GM23338 (cell line): ENCODE measurements at regions not wholly inside any gene's neighbourhood (a gene's known extent, or its start where the extent isn't known, plus 50 kb on each side); places are given as distances from the start of the nearest gene placed in this dataset.

Source experiments
- ATAC-seq: fragments of 200-7000 bp; cut with Tn5 transposase; 3 replicates; pipeline ENCODE4 v1.9.1; 2020
- DNase-seq: peaks from one replicate; pipeline ENCODE4 v3.0.0-alpha.2; 2015; ENCODE audit warnings: low spot score
- H2AFZ ChIP-seq: fragments of 200-600 bp; sonication (generic); 2 replicates; pipeline ENCODE4 v1.8.0; 2016; ENCODE audit warnings: antibody characterized with exemption, mild to moderate bottlenecking, moderate library complexity
- H3F3A ChIP-seq: fragments of 200-600 bp; sonication (generic); replicated peaks from 2 replicates; pipeline ENCODE4 v1.8.0; 2017; ENCODE audit warnings: antibody characterized with exemption, mixed run types, low read depth
- H3K27ac ChIP-seq: fragments of 200-600 bp; sonication (generic); 2 replicates; pipeline ENCODE4 v1.6.1; 2016; ENCODE audit warnings: low read depth
- H3K27me3 ChIP-seq: fragments of 200-600 bp; sonication (generic); 2 replicates; pipeline ENCODE4 v1.8.0; 2016; ENCODE audit warnings: mild to moderate bottlenecking, mixed run types, moderate library complexity; ENCODE audit not compliant: insufficient read depth
- H3K36me3 ChIP-seq: fragments of 200-600 bp; sonication (generic); 2 replicates; pipeline ENCODE4 v1.8.0; 2016; ENCODE audit warnings: mild to moderate bottlenecking; ENCODE audit not compliant: insufficient read depth
- H3K4me1 ChIP-seq: fragments of 200-600 bp; sonication (generic); 2 replicates; pipeline ENCODE4 v1.8.0; 2016; ENCODE audit warnings: mild to moderate bottlenecking, moderate library complexity; ENCODE audit not compliant: insufficient read depth
- H3K4me2 ChIP-seq: fragments of 200-600 bp; sonication (generic); 2 replicates; pipeline ENCODE4 v1.7.1; 2017; ENCODE audit warnings: mixed run types
- H3K4me3 ChIP-seq: fragments of 200-600 bp; sonication (generic); 2 replicates; pipeline ENCODE4 v1.6.1; 2016; ENCODE audit warnings: mixed run types
- H3K79me2 ChIP-seq: fragments of 200-600 bp; sonication (generic); replicated peaks from 2 replicates; pipeline ENCODE4 v1.8.0; 2017; ENCODE audit warnings: mild to moderate bottlenecking; ENCODE audit not compliant: insufficient read depth
- H3K9me2 ChIP-seq: fragments of 200-600 bp; sonication (generic); 2 replicates; pipeline ENCODE4 v1.8.0; 2017; ENCODE audit not compliant: insufficient read depth
- H4K20me1 ChIP-seq: fragments of 200-600 bp; sonication (generic); replicated peaks from 2 replicates; pipeline ENCODE4 v1.8.0; 2017; ENCODE audit warnings: mild to moderate bottlenecking; ENCODE audit not compliant: insufficient read depth
- H3K27ac Mint-ChIP-seq: 2 replicates; pipeline ENCODE4 v1.8.0; 2020; ENCODE audit warnings: inconsistent platforms, mild to moderate bottlenecking, moderate library complexity, mixed read lengths
- H3K27me3 Mint-ChIP-seq: 3 replicates; pipeline ENCODE4 v1.8.0; 2022; ENCODE audit warnings: low read depth, mild to moderate bottlenecking, moderate library complexity, mixed read lengths, inconsistent platforms; ENCODE audit not compliant: insufficient read depth, poor library complexity
- H3K36me3 Mint-ChIP-seq: 3 replicates; pipeline ENCODE4 v1.8.0; 2021; ENCODE audit warnings: low read depth, mild to moderate bottlenecking, inconsistent platforms, moderate library complexity, mixed read lengths
- H3K4me1 Mint-ChIP-seq: 3 replicates; pipeline ENCODE4 v1.8.0; 2020; ENCODE audit warnings: mild to moderate bottlenecking, inconsistent platforms, mixed read lengths
- H3K4me3 Mint-ChIP-seq: 3 replicates; pipeline ENCODE4 v1.8.0; 2021; ENCODE audit warnings: moderate library complexity, mild to moderate bottlenecking, inconsistent platforms, mixed read lengths
- H3K9me3 Mint-ChIP-seq: 3 replicates; pipeline ENCODE4 v1.8.0; 2020; ENCODE audit warnings: moderate library complexity, mild to moderate bottlenecking, inconsistent platforms, mixed read lengths
- CREB1 ChIP-seq: fragments of 250-450 bp; sonication (Bioruptor Pico); IDR thresholded peaks from 2 replicates; pipeline ENCODE4 v1.5.0; 2020; ENCODE audit warnings: low read depth, mild to moderate bottlenecking, moderate library complexity
- ETS1 ChIP-seq: IDR thresholded peaks from 2 replicates; pipeline ENCODE4 v1.6.1; 2016; ENCODE audit warnings: antibody characterized with exemption
- EZH2phosphoT487 ChIP-seq: fragments of 200-600 bp; sonication (generic); IDR thresholded peaks from one replicate; pipeline ENCODE4 v1.8.1; 2018; ENCODE audit warnings: antibody characterized with exemption; ENCODE audit not compliant: unreplicated experiment
- JUNB ChIP-seq: IDR thresholded peaks from one replicate; pipeline ENCODE4 v1.6.1; 2016; ENCODE audit warnings: antibody characterized with exemption; ENCODE audit not compliant: unreplicated experiment
- NANOG ChIP-seq: IDR thresholded peaks from 2 replicates; pipeline ENCODE4 v1.6.1; 2016; ENCODE audit warnings: antibody characterized with exemption, borderline replicate concordance
- POLR2AphosphoS5 ChIP-seq: IDR thresholded peaks from 2 replicates; pipeline ENCODE4 v1.6.1; 2016; ENCODE audit warnings: antibody characterized with exemption, low read depth
- STAT1 ChIP-seq: IDR thresholded peaks from one replicate; pipeline ENCODE4 v1.6.1; 2016; ENCODE audit warnings: antibody characterized with exemption; ENCODE audit not compliant: unreplicated experiment
- ZNF114 ChIP-seq: fragments of 250-450 bp; sonication (Bioruptor Pico); IDR thresholded peaks from 2 replicates; pipeline ENCODE4 v1.5.0; 2020; ENCODE audit warnings: mild to moderate bottlenecking, moderate library complexity
- ZNF331 ChIP-seq: fragments of 250-450 bp; sonication (Bioruptor Pico); IDR thresholded peaks from 2 replicates; pipeline ENCODE4 v1.5.0; 2020; ENCODE audit warnings: low read depth, mild to moderate bottlenecking, moderate library complexity
- TF ChIP-seq, protein P1 (sequence below), 2 experiments: fragments of 200-600 bp in 1 of 2; sonication (generic) in 1 of 2; conservative IDR thresholded peaks; 2 replicates each; pipeline versions ENCODE4 v1.5.1 to v1.6.1; 2016 to 2017; ENCODE audit warnings: antibody characterized with exemption in 2 of 2, low read depth in 2 of 2, mild to moderate bottlenecking in 2 of 2, moderate library complexity in 1 of 2
- TF ChIP-seq, protein P2 (sequence below): fragments of 250-450 bp; sonication (Bioruptor Pico); IDR thresholded peaks from 2 replicates; pipeline ENCODE4 v1.5.0; 2020; ENCODE audit warnings: mild to moderate bottlenecking, moderate library complexity

- peaks cover 7% of the 10 kb centered on the region; the same call in 1 of the 2 replicates for H3K4me1 ChIP-seq
- H3F3A ChIP-seq: no peaks in the 10 kb centered on the region
- Mint-ChIP-seq H3K9me3 (no peaks in the 10 kb centered on the region; the same call in 2 of the 3 replicates), H3K4me1 (no peaks in the 10 kb centered on the region; the same call in 2 of the 3 replicates), H3K27me3 (no peaks in the 10 kb centered on the region), H3K27ac (no peak overlapping the region), H3K36me3 (no peaks in the 10 kb centered on the region), H3K4me3 (no peak overlapping the region)
- no peak overlapping the region for H3K4me2 ChIP-seq
- H2AFZ ChIP-seq: no peak overlapping the region
- no peak for TF ChIP-seq ZNF114
- TF ChIP-seq ETS1: no peak
- TF ChIP-seq EZH2phosphoT487: no peak
- TF ChIP-seq, protein P1, sequence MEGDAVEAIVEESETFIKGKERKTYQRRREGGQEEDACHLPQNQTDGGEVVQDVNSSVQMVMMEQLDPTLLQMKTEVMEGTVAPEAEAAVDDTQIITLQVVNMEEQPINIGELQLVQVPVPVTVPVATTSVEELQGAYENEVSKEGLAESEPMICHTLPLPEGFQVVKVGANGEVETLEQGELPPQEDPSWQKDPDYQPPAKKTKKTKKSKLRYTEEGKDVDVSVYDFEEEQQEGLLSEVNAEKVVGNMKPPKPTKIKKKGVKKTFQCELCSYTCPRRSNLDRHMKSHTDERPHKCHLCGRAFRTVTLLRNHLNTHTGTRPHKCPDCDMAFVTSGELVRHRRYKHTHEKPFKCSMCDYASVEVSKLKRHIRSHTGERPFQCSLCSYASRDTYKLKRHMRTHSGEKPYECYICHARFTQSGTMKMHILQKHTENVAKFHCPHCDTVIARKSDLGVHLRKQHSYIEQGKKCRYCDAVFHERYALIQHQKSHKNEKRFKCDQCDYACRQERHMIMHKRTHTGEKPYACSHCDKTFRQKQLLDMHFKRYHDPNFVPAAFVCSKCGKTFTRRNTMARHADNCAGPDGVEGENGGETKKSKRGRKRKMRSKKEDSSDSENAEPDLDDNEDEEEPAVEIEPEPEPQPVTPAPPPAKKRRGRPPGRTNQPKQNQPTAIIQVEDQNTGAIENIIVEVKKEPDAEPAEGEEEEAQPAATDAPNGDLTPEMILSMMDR (conservative IDR thresholded peaks at IDR 0.05; ENCODE audit: low read depth in 2 of 2): no peak
- no peaks in the 10 kb centered on the region for H4K20me1 ChIP-seq
- no peak overlapping the region for H3K27ac ChIP-seq
- H3K79me2 ChIP-seq: no peaks in the 10 kb centered on the region
- no peaks in the 10 kb centered on the region; the same call in 1 of the 2 replicates for H3K9me2 ChIP-seq
- DNase-seq: no peak
- no peak overlapping the region for H3K4me3 ChIP-seq
- no peaks in the 10 kb centered on the region for H3K27me3 ChIP-seq
- no peaks in the 10 kb centered on the region for H3K36me3 ChIP-seq
- ATAC-seq: no peak
Measured at GRCh38 chr3:115499666-115500065, 123.6 kb upstream of the GAP43 start.

GRCh38 chr3:115500795-115501194 is 122.5 kb upstream of the GAP43 start:
- H3K4me3 Mint-ChIP-seq: no peak overlapping the region
- H4K20me1 ChIP-seq: no peaks in the 10 kb centered on the region
- H3K36me3 Mint-ChIP-seq: peaks cover 8% of the 10 kb centered on the region; the same call in 2 of the 3 replicates
- H3K27me3 Mint-ChIP-seq: no peaks in the 10 kb centered on the region
- H3K27me3 ChIP-seq: no peaks in the 10 kb centered on the region
- no peak overlapping the region for H3K27ac Mint-ChIP-seq
- H3F3A ChIP-seq: no peaks in the 10 kb centered on the region
- peaks cover 7% of the 10 kb centered on the region; the same call in 1 of the 2 replicates for H3K4me1 ChIP-seq
- H3K9me3 Mint-ChIP-seq: peaks cover 9% of the 10 kb centered on the region; the same call in 2 of the 3 replicates
- no peak overlapping the region for H3K4me3 ChIP-seq
- no peaks in the 10 kb centered on the region; the same call in 2 of the 3 replicates for H3K4me1 Mint-ChIP-seq
- ATAC-seq (no peak), DNase-seq (no peak)
- no peak overlapping the region for H3K27ac ChIP-seq
- no peak overlapping the region for H2AFZ ChIP-seq
- no peaks in the 10 kb centered on the region for H3K79me2 ChIP-seq
- no peaks in the 10 kb centered on the region for H3K36me3 ChIP-seq
- H3K4me2 ChIP-seq: no peak overlapping the region
- no peaks in the 10 kb centered on the region; the same call in 1 of the 2 replicates for H3K9me2 ChIP-seq
- no peak for TF ChIP-seq ETS1
- no peak for TF ChIP-seq JUNB
- TF ChIP-seq CREB1 (CRISPR knock-in tag): no peak
- TF ChIP-seq, protein P2, sequence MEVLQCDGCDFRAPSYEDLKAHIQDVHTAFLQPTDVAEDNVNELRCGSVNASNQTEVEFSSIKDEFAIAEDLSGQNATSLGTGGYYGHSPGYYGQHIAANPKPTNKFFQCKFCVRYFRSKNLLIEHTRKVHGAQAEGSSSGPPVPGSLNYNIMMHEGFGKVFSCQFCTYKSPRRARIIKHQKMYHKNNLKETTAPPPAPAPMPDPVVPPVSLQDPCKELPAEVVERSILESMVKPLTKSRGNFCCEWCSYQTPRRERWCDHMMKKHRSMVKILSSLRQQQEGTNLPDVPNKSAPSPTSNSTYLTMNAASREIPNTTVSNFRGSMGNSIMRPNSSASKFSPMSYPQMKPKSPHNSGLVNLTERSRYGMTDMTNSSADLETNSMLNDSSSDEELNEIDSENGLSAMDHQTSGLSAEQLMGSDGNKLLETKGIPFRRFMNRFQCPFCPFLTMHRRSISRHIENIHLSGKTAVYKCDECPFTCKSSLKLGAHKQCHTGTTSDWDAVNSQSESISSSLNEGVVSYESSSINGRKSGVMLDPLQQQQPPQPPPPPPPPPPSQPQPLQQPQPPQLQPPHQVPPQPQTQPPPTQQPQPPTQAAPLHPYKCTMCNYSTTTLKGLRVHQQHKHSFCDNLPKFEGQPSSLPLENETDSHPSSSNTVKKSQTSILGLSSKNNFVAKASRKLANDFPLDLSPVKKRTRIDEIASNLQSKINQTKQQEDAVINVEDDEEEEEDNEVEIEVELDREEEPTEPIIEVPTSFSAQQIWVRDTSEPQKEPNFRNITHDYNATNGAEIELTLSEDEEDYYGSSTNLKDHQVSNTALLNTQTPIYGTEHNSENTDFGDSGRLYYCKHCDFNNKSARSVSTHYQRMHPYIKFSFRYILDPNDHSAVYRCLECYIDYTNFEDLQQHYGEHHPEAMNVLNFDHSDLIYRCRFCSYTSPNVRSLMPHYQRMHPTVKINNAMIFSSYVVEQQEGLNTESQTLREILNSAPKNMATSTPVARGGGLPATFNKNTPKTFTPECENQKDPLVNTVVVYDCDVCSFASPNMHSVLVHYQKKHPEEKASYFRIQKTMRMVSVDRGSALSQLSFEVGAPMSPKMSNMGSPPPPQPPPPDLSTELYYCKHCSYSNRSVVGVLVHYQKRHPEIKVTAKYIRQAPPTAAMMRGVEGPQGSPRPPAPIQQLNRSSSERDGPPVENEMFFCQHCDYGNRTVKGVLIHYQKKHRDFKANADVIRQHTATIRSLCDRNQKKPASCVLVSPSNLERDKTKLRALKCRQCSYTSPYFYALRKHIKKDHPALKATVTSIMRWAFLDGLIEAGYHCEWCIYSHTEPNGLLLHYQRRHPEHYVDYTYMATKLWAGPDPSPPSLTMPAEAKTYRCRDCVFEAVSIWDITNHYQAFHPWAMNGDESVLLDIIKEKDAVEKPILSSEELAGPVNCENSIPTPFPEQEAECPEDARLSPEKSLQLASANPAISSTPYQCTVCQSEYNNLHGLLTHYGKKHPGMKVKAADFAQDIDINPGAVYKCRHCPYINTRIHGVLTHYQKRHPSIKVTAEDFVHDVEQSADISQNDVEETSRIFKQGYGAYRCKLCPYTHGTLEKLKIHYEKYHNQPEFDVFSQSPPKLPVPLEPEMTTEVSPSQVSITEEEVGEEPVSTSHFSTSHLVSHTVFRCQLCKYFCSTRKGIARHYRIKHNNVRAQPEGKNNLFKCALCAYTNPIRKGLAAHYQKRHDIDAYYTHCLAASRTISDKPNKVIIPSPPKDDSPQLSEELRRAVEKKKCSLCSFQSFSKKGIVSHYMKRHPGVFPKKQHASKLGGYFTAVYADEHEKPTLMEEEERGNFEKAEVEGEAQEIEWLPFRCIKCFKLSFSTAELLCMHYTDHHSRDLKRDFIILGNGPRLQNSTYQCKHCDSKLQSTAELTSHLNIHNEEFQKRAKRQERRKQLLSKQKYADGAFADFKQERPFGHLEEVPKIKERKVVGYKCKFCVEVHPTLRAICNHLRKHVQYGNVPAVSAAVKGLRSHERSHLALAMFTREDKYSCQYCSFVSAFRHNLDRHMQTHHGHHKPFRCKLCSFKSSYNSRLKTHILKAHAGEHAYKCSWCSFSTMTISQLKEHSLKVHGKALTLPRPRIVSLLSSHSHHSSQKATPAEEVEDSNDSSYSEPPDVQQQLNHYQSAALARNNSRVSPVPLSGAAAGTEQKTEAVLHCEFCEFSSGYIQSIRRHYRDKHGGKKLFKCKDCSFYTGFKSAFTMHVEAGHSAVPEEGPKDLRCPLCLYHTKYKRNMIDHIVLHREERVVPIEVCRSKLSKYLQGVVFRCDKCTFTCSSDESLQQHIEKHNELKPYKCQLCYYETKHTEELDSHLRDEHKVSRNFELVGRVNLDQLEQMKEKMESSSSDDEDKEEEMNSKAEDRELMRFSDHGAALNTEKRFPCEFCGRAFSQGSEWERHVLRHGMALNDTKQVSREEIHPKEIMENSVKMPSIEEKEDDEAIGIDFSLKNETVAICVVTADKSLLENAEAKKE (CRISPR knock-in tag): no peak
- TF ChIP-seq NANOG: no peak
- TF ChIP-seq STAT1: no peak
- no peak for TF ChIP-seq EZH2phosphoT487
- no peak for TF ChIP-seq POLR2AphosphoS5
- TF ChIP-seq ZNF114: no peak
- TF ChIP-seq ZNF331 (CRISPR knock-in tag): no peak
